Mesendoderm (in vitro differentiated cells): ENCODE measurements at regions not wholly inside any gene's neighbourhood (a gene's known extent, or its start where the extent isn't known, plus 50 kb on each side); places are given as distances from the start of the nearest gene placed in this dataset.

Experiments
- DNase-seq: peaks from one replicate; pipeline ENCODE4 v3.0.0; 2013
- H2AK5ac ChIP-seq: 2 replicates; pipeline ENCODE4 v1.6.1; 2013; ENCODE audit warnings: low read length, inconsistent platforms
- H2BK120ac ChIP-seq: 2 replicates; pipeline ENCODE4 v1.6.1; 2013; ENCODE audit warnings: low read depth, mild to moderate bottlenecking, low read length, moderate library complexity, mixed read lengths
- H2BK15ac ChIP-seq: replicated peaks from 2 replicates; pipeline ENCODE4 v1.6.1; 2013; ENCODE audit warnings: low read depth, mild to moderate bottlenecking, moderate library complexity
- H2BK5ac ChIP-seq: 2 replicates; pipeline ENCODE4 v1.6.1; 2013; ENCODE audit warnings: low read length, inconsistent platforms
- H3K18ac ChIP-seq: 2 replicates; pipeline ENCODE4 v1.6.1; 2013; ENCODE audit warnings: mild to moderate bottlenecking, low read length, mixed read lengths
- H3K23ac ChIP-seq: one replicate; pipeline ENCODE4 v1.6.1; 2013; ENCODE audit warnings: low read length
- H3K27ac ChIP-seq: 2 replicates; pipeline ENCODE4 v1.5.1; 2013; ENCODE audit warnings: low read depth, mild to moderate bottlenecking, inconsistent platforms, low read length, moderate library complexity
- H3K27me3 ChIP-seq: 2 replicates; pipeline ENCODE4 v1.6.1; 2013; ENCODE audit warnings: low read length, control low read depth, mild to moderate bottlenecking, inconsistent platforms; ENCODE audit not compliant: insufficient read depth, poor library complexity
- H3K36me3 ChIP-seq: 2 replicates; pipeline ENCODE4 v1.6.1; 2013; ENCODE audit warnings: low read length, inconsistent platforms; ENCODE audit not compliant: control insufficient read depth, insufficient read depth
- H3K4ac ChIP-seq: one replicate; pipeline ENCODE4 v1.6.1; 2013; ENCODE audit warnings: low read depth, mild to moderate bottlenecking, low read length, moderate library complexity
- H3K4me1 ChIP-seq: 2 replicates; pipeline ENCODE4 v1.6.1; 2013; ENCODE audit warnings: low read depth, low read length, inconsistent platforms; ENCODE audit not compliant: control insufficient read depth
- H3K4me2 ChIP-seq: 2 replicates; pipeline ENCODE4 v1.6.1; 2013; ENCODE audit warnings: low read length
- H3K4me3 ChIP-seq: 2 replicates; pipeline ENCODE4 v1.5.1; 2013; ENCODE audit warnings: mild to moderate bottlenecking, low read length
- H3K56ac ChIP-seq: one replicate; pipeline ENCODE4 v1.6.1; 2013; ENCODE audit warnings: low read length
- H3K79me1 ChIP-seq: 2 replicates; pipeline ENCODE4 v1.6.1; 2013; ENCODE audit warnings: low read length, inconsistent platforms
- H3K79me2 ChIP-seq: 2 replicates; pipeline ENCODE4 v1.6.1; 2013; ENCODE audit warnings: mild to moderate bottlenecking, low read length; ENCODE audit not compliant: control insufficient read depth, insufficient read depth
- H3K9ac ChIP-seq: 2 replicates; pipeline ENCODE4 v1.6.1; 2013; ENCODE audit warnings: low read length, inconsistent platforms
- H4K5ac ChIP-seq: one replicate; pipeline ENCODE4 v1.6.1; 2013; ENCODE audit warnings: low read length
- H4K8ac ChIP-seq: one replicate; pipeline ENCODE4 v1.6.1; 2013; ENCODE audit warnings: low read depth, mild to moderate bottlenecking, control low read depth, low read length, moderate library complexity
- WGBS: extraction: QIAGEN DNeasy Blood & Tissue Kit; methylation state at CpG from one replicate; pipeline ENCODE4 v1.1.7; 2013; ENCODE audit warnings: low lambda C conversion rate, missing lambda C conversion rate; ENCODE audit not compliant: insufficient coverage; ENCODE audit errors: extremely low coverage; 5-methylcytosine and 5-hydroxymethylcytosine counted together

DNA sequence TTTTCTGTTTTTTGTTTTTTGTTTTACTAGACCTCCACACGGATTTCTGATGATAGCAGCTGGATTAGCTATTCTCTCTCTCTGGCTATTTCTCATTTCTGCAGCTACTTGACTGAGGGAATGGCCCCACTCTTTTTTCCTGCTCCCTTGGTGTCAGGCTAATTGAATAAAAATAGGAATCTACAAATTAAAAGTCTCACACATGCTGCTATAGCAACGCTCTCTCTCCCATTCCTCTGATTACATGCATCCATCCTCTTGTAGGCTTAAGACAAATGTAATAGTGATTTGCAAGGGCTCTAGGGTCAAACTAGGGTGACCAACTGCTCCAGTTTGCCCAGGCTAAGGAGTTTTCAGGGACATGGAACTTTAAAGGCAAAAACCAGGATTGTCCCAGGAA, 221.8 kb downstream of the PHLDA1 start:
- H3K36me3 ChIP-seq: no peaks in the 10 kb centered on the region
- no peak overlapping the region for H3K4me3 ChIP-seq
- no peak overlapping the region for H3K9ac ChIP-seq
- no peak overlapping the region for H2BK120ac ChIP-seq
- no peak overlapping the region for H2BK5ac ChIP-seq
- no CpG with 5 or more reads among the region's 2 CpGs for WGBS
- H2BK15ac ChIP-seq: no peak overlapping the region
- H3K27ac ChIP-seq: no peak overlapping the region
- no peak overlapping the region for H3K56ac ChIP-seq
- H3K27me3 ChIP-seq: no peaks in the 10 kb centered on the region
- H3K79me1 ChIP-seq: no peaks in the 10 kb centered on the region
- H3K4ac ChIP-seq: no peak overlapping the region
- no peak overlapping the region for H4K5ac ChIP-seq
- no peak overlapping the region for H4K8ac ChIP-seq
- no peak overlapping the region for H3K4me2 ChIP-seq
- no peak overlapping the region for H2AK5ac ChIP-seq
- no peak overlapping the region for H3K18ac ChIP-seq
- no peaks in the 10 kb centered on the region for H3K79me2 ChIP-seq
- H3K4me1 ChIP-seq: no peaks in the 10 kb centered on the region
- H3K23ac ChIP-seq: no peak overlapping the region
- DNase-seq: peak; percentile 42

- H3K79me2 ChIP-seq: no peaks in the 10 kb centered on the region
- no peak overlapping the region for H3K4me3 ChIP-seq
- no peak overlapping the region for H2BK120ac ChIP-seq
- H3K27ac ChIP-seq: no peak overlapping the region
- H2BK5ac ChIP-seq: no peak overlapping the region
- no peak overlapping the region for H4K8ac ChIP-seq
- H3K18ac ChIP-seq: no peak overlapping the region
- H3K4me1 ChIP-seq: no peaks in the 10 kb centered on the region
- no peaks in the 10 kb centered on the region for H3K27me3 ChIP-seq
- no peak for DNase-seq
- H2BK15ac ChIP-seq: no peak overlapping the region
- H3K56ac ChIP-seq: no peak overlapping the region
- WGBS: no CpG with 5 or more reads among the region's 1 CpG
- H3K4ac ChIP-seq: no peak overlapping the region
- H2AK5ac ChIP-seq: no peak overlapping the region
- no peak overlapping the region for H3K23ac ChIP-seq
- no peak overlapping the region for H3K4me2 ChIP-seq
- no peaks in the 10 kb centered on the region for H3K79me1 ChIP-seq
- H4K5ac ChIP-seq: no peak overlapping the region
- no peak overlapping the region for H3K9ac ChIP-seq
- H3K36me3 ChIP-seq: no peaks in the 10 kb centered on the region
These were observed 224.1 kb downstream of the PHLDA1 start for GRCh38 chr12:75807494-75807893.

DNA sequence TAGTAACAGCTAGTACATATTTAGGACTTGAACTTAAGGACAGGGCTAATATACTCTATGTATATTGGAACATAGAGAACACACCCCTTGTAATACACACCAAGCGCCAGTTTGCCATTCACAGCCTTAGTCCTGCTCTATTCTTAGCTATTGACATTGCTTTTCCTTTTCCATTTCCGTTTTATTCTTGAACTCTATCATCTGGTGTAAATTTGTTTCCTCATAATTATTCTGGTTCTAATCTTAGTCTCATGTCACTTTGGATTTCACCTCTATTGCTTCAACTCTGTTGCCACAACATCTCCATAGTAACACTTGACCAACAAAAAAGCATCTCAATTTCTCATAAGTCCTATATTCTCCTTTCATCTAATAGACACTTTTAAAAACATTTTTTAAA, 225.7 kb downstream of the PHLDA1 start:
- H3K56ac ChIP-seq: no peak overlapping the region
- H2AK5ac ChIP-seq: no peak overlapping the region
- H3K9ac ChIP-seq: no peak overlapping the region
- no peak overlapping the region for H2BK5ac ChIP-seq
- no peak overlapping the region for H4K8ac ChIP-seq
- WGBS: no CpG with 5 or more reads among the region's 2 CpGs
- no peak overlapping the region for H3K4ac ChIP-seq
- no peaks in the 10 kb centered on the region for H3K27me3 ChIP-seq
- no peaks in the 10 kb centered on the region for H3K4me1 ChIP-seq
- no peak overlapping the region for H3K23ac ChIP-seq
- H3K4me2 ChIP-seq: no peak overlapping the region
- no peak overlapping the region for H2BK120ac ChIP-seq
- no peak overlapping the region for H3K18ac ChIP-seq
- no peaks in the 10 kb centered on the region for H3K36me3 ChIP-seq
- H2BK15ac ChIP-seq: no peak overlapping the region
- H3K79me1 ChIP-seq: no peaks in the 10 kb centered on the region
- no peak overlapping the region for H3K4me3 ChIP-seq
- H3K79me2 ChIP-seq: no peaks in the 10 kb centered on the region
- no peak overlapping the region for H4K5ac ChIP-seq
- no peak for DNase-seq
- no peak overlapping the region for H3K27ac ChIP-seq

DNA sequence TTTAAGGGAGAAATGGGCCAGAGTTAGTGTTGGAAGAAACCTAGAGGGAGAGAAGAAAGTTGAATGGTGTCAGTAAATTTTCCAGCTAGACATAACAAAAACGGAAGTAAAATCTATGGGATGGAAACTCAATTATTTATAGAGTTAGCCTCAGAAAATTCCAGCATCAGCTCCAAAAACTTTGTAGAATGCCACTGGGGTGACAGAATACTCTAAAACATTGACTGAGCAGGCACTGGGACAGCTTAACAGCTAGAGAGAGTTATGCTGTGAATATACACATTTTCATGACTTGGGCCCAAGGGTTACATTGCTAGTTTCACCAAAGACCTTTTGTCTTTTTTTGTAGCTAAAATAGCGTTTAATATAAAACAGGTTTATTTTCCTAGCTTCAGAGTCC, 226.3 kb downstream of the PHLDA1 start:
- Histone ChIP-seq H3K27ac (no peak overlapping the region), H2BK15ac (no peak overlapping the region), H3K4me3 (no peak overlapping the region), H3K27me3 (no peaks in the 10 kb centered on the region), H3K79me2 (no peaks in the 10 kb centered on the region), H3K23ac (no peak overlapping the region), H3K4ac (no peak overlapping the region), H3K79me1 (no peaks in the 10 kb centered on the region), H3K18ac (no peak overlapping the region), H4K8ac (no peak overlapping the region), H3K4me1 (no peaks in the 10 kb centered on the region), H3K9ac (no peak overlapping the region), H2AK5ac (no peak overlapping the region), H3K4me2 (no peak overlapping the region), H2BK5ac (no peak overlapping the region), H4K5ac (no peak overlapping the region), H2BK120ac (no peak overlapping the region), H3K36me3 (no peaks in the 10 kb centered on the region), H3K56ac (no peak overlapping the region)
- no CpG with 5 or more reads among the region's 2 CpGs for WGBS
- DNase-seq: no peak

DNA sequence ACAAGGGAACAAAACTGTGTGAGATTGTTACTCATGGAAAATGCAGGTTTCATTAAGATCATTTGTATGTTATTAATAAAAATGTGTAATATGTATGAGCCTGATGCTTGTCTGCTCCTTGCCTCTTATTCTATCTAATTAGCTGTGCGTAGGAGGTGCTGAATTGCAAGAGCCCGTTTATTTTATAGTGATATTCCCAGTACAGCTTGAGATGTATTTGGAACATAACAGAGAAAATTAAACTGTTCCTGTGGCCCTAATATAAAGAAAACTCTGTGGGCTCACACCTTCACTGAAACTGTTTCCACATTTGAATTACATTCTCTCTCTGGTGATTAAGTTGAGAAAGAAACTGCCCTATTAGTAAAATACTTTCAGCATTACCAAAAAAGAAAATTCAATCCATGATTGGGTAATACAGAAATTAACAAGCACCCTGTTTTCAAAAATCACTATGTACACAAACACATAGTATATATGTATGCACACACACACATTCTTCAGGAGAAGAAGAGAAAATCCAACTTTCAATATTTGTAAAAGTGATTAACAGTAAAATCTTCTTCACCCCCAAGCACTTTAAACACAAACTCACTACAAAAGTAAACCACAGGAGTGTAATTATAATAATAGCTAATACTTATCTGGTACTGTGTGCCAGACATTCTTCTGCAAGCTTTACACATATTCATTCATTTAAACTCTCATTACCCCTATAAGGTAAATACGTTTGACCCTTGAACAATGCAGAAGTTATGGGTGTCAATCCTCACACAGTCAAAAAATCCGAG, 233.2 kb downstream of the PHLDA1 start:
- no peak for DNase-seq
- no peak overlapping the region for H3K9ac ChIP-seq
- H2BK120ac ChIP-seq: no peak overlapping the region
- no peak overlapping the region for H3K4ac ChIP-seq
- H3K27ac ChIP-seq: no peak overlapping the region
- H2AK5ac ChIP-seq: no peak overlapping the region
- no peak overlapping the region for H3K23ac ChIP-seq
- no peaks in the 10 kb centered on the region for H3K36me3 ChIP-seq
- H4K5ac ChIP-seq: no peak overlapping the region
- no peaks in the 10 kb centered on the region for H3K27me3 ChIP-seq
- peak overlapping the region; percentile 60 for H3K18ac ChIP-seq
- H2BK15ac ChIP-seq: peak overlapping the region; percentile 85
- H2BK5ac ChIP-seq: no peak overlapping the region
- no peak overlapping the region for H3K4me3 ChIP-seq
- no peaks in the 10 kb centered on the region for H3K4me1 ChIP-seq
- H4K8ac ChIP-seq: no peak overlapping the region
- no peaks in the 10 kb centered on the region for H3K79me1 ChIP-seq
- H3K4me2 ChIP-seq: no peak overlapping the region
- H3K79me2 ChIP-seq: no peaks in the 10 kb centered on the region
- no peak overlapping the region for H3K56ac ChIP-seq
- no CpG with 5 or more reads among the region's 4 CpGs for WGBS

DNA sequence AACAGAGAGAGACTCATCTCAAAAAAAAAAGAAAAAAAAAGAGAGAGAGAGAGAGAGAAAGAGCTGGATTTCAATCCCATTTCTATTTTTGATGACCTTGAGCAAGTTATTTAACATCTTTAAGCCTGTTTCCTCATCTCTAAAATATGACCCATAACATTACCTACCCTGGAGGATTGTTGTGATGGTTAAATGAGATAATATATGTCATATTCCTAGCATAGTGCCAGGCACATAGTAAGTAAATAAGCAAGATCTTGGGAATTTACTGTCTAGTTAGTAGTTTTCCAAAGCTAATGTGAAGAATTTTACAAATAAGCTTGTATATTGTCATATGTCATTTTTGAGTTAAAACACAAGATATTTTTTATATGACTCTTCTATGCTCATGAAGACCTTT, 236.5 kb downstream of the PHLDA1 start:
- Histone ChIP-seq H3K4me1 (no peaks in the 10 kb centered on the region), H3K79me2 (no peaks in the 10 kb centered on the region), H2AK5ac (no peak overlapping the region), H3K9ac (no peak overlapping the region), H4K5ac (no peak overlapping the region), H4K8ac (no peak overlapping the region), H3K27me3 (no peaks in the 10 kb centered on the region), H3K56ac (no peak overlapping the region), H3K18ac (no peak overlapping the region), H2BK15ac (no peak overlapping the region), H3K23ac (no peak overlapping the region), H3K4me2 (no peak overlapping the region), H3K36me3 (no peaks in the 10 kb centered on the region), H3K27ac (no peak overlapping the region), H2BK120ac (no peak overlapping the region), H3K79me1 (no peaks in the 10 kb centered on the region), H3K4ac (no peak overlapping the region), H2BK5ac (no peak overlapping the region), H3K4me3 (no peak overlapping the region)
- no peak for DNase-seq
